RWPE2 (cell line): ENCODE measurements at regions not wholly inside any gene's neighbourhood (a gene's known extent, or its start where the extent isn't known, plus 50 kb on each side); places are given as distances from the start of the nearest gene placed in this dataset.
"Not testable (repeated sequence)": the region's sequence is repeated elsewhere in the genome, so short reads cannot be mapped to it uniquely, and the experiment has no call there.

ENCODE experiments used
- ATAC-seq: fragments of 200-7000 bp; cut with Tn5 transposase; 3 replicates; pipeline ENCODE4 v1.9.1; 2021; ENCODE audit warnings: low read depth
- DNase-seq: peaks from one replicate; pipeline ENCODE4 v3.0.0-alpha.2; 2020; ENCODE audit warnings: low spot score
- H3K27ac ChIP-seq: fragments of 450-650 bp; 2 replicates; pipeline ENCODE4 v1.5.1; 2017; ENCODE audit warnings: mild to moderate bottlenecking; ENCODE audit not compliant: poor library complexity, severe bottlenecking
- H3K27me3 ChIP-seq: fragments of 250-450 bp; sonication (Bioruptor Pico); 2 replicates; pipeline ENCODE4 v1.5.1; 2021; ENCODE audit warnings: mild to moderate bottlenecking, moderate library complexity; ENCODE audit not compliant: insufficient read depth, poor library complexity, severe bottlenecking
- H3K36me3 ChIP-seq: fragments of 250-450 bp; sonication (Bioruptor Pico); 2 replicates; pipeline ENCODE4 v1.5.1; 2020; ENCODE audit warnings: low read depth, mild to moderate bottlenecking, moderate library complexity
- H3K4me1 ChIP-seq: fragments of 250-450 bp; sonication (Bioruptor Pico); 2 replicates; pipeline ENCODE4 v1.5.1; 2021; ENCODE audit warnings: mild to moderate bottlenecking, moderate library complexity; ENCODE audit not compliant: insufficient read depth, poor library complexity, severe bottlenecking
- H3K4me3 ChIP-seq: fragments of 250-450 bp; sonication (Bioruptor Pico); 2 replicates; pipeline ENCODE4 v1.5.1; 2021; ENCODE audit warnings: mild to moderate bottlenecking, moderate library complexity; ENCODE audit not compliant: severe bottlenecking
- H3K9me3 ChIP-seq: fragments of 250-450 bp; sonication (Bioruptor Pico); 2 replicates; pipeline ENCODE4 v1.5.1; 2021; ENCODE audit warnings: mild to moderate bottlenecking, moderate library complexity; ENCODE audit not compliant: severe bottlenecking
- TF ChIP-seq, protein P1 (sequence below): fragments of 450-650 bp; IDR thresholded peaks from one replicate; pipeline ENCODE4 v1.5.1; 2017; ENCODE audit warnings: mild to moderate bottlenecking, moderate library complexity; ENCODE audit not compliant: poor library complexity, severe bottlenecking

DNA sequence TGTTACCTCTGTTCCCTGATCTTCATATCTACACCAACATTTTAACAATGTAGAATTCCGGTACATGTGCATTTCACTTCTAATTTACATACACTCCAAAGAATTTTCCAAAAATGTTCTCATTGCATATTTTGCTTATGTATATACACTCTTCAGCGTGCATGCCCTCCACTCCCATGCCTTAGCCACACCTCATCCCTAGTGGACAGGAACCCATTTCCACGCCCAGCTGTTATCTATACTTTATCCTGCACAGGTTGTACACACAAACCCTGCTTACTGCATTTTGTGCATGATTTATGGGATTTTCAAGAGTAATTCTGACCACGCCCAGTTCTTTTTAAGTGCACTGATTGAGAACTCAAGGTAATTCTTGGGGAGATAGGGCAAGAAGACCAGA, 102.4 kb downstream of the TFAP2C start:
- ATAC-seq (0 out of 3 replicates have a peak, but pooled peaks have one; percentile 30), DNase-seq (no peak)
- Histone ChIP-seq H3K9me3 (no peaks in the 10 kb centered on the region), H3K4me3 (no peak overlapping the region), H3K27me3 (no peaks in the 10 kb centered on the region), H3K36me3 (no peaks in the 10 kb centered on the region), H3K27ac (no peak overlapping the region), H3K4me1 (no peaks in the 10 kb centered on the region)
- TF ChIP-seq, protein P1, sequence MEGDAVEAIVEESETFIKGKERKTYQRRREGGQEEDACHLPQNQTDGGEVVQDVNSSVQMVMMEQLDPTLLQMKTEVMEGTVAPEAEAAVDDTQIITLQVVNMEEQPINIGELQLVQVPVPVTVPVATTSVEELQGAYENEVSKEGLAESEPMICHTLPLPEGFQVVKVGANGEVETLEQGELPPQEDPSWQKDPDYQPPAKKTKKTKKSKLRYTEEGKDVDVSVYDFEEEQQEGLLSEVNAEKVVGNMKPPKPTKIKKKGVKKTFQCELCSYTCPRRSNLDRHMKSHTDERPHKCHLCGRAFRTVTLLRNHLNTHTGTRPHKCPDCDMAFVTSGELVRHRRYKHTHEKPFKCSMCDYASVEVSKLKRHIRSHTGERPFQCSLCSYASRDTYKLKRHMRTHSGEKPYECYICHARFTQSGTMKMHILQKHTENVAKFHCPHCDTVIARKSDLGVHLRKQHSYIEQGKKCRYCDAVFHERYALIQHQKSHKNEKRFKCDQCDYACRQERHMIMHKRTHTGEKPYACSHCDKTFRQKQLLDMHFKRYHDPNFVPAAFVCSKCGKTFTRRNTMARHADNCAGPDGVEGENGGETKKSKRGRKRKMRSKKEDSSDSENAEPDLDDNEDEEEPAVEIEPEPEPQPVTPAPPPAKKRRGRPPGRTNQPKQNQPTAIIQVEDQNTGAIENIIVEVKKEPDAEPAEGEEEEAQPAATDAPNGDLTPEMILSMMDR = no peak

DNA sequence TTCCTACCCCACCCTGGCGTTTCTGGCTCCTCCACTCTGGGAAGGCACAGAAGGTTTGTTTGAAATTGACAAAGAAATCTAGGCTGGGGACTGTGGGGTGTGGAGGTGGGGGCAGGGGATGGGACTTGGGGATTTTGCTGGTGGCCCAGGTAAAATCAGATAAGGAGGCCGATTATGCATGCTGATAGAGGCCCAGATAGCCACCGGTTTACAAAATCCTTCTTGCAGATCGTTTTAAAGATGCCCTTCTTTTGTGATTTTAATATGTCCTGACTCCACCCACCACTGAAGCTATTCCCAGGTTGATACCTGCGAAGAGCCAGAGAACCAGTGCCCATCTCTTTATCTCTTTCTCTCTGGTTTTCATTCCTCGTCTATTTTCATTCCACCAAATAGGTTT, 104.9 kb downstream of the TFAP2C start:
- DNase-seq = no peak
- TF ChIP-seq, protein P1 = no peak
- H3K36me3 ChIP-seq = no peaks in the 10 kb centered on the region
- H3K4me1 ChIP-seq = no peaks in the 10 kb centered on the region
- no peaks in the 10 kb centered on the region for H3K27me3 ChIP-seq
- H3K27ac ChIP-seq = no peak overlapping the region
- no peaks in the 10 kb centered on the region for H3K9me3 ChIP-seq
- no peak overlapping the region for H3K4me3 ChIP-seq
- ATAC-seq = no peak

DNA sequence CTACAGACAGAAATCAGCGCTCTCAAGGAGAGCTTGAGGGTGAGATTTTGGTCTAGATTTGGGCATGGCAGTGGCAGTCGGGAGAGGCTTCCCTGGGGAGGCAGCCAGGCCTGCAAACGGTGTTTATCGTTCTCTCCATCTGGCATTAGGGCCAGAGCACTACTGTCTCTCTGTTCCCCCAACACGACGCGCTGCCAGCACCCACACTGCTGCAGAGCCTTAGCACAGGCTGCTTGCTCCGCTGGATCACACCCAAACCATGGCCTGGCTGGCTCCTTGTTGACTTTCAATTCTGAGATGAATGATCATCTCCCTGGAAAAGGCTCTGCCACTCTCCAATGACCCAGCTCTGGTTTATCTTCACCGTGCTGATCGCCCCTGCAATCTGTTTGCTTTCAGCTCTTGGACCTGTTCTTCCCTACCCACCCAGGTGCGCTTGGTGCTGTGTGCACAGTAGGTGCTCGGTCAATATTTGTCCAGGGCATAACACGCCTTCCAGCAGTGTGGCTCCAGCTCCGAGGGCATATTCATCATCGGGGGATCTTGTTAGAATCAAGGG, 106.1 kb downstream of the TFAP2C start:
- H3K27ac ChIP-seq = no peak overlapping the region
- TF ChIP-seq, protein P1 = no peak
- no peaks in the 10 kb centered on the region for H3K9me3 ChIP-seq
- no peaks in the 10 kb centered on the region for H3K27me3 ChIP-seq
- no peaks in the 10 kb centered on the region for H3K4me1 ChIP-seq
- ATAC-seq (no peak), DNase-seq (no peak)
- H3K4me3 ChIP-seq = no peak overlapping the region
- no peaks in the 10 kb centered on the region for H3K36me3 ChIP-seq

DNA sequence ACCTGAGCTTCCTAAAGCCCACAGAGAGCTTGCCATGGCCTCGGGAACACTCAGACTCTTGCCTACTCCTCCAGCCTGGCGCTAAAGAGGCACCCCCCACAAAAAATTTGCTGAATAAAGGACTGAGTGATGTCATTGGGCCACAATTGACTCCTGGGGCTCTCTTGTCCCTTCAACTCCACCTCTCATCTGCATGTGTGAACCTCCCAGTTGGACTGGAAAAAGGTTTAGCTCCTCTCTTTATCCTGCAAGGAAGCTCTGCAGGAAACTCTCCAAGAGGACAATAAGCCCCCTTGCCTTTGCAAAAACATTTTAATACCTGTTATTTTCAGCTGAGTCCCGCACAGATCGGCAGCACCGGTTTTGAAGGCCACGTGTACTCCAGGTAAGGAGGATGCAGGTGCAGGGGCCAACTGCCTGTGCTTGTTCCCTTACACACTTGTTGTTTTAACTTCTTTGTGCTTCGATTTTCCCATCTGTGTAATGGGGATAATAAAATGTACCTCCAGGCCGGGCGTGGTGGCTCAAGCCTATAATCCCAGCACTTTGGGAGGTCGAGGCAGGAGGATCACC, 107.3 kb downstream of the TFAP2C start:
- no peaks in the 10 kb centered on the region for H3K27me3 ChIP-seq
- H3K4me3 ChIP-seq = no peak overlapping the region
- H3K36me3 ChIP-seq = no peaks in the 10 kb centered on the region
- no peaks in the 10 kb centered on the region for H3K4me1 ChIP-seq
- DNase-seq (no peak), ATAC-seq (no peak)
- H3K9me3 ChIP-seq = no peaks in the 10 kb centered on the region
- no peak overlapping the region for H3K27ac ChIP-seq
- TF ChIP-seq, protein P1 = no peak

DNA sequence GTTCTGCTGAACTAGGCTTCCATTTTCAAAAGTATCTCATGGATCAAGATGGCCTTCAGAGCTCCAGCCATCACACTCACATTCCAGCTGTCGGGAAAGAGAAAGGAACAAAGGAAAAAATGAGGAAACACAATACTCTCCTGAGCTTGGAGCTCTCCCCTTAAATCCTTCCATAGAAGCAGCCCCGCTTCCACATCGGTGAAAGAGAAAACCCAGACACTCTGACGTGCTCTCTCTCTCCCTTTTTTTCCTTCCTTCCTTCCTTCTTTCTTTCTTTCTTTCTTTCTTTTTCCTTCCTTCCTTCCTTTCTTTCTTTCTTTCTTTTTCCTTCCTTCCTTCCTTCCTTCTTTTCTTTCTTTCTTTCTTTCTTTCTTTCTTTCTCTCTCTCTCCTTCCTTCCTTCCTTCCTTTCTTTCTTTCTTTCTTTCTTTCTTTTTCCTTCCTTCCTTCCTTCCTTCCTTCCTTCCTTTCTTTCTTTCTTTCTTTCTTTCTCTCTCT, 115.3 kb downstream of the TFAP2C start:
- not testable (repeated sequence) for H3K4me1 ChIP-seq, H3K4me3 ChIP-seq, ATAC-seq, H3K27me3 ChIP-seq, H3K27ac ChIP-seq, H3K9me3 ChIP-seq, H3K36me3 ChIP-seq, DNase-seq
